ENCODE measurements at regions not wholly inside any gene's neighbourhood (a gene's known extent, or its start where the extent isn't known, plus 50 kb on each side); places are given as distances from the start of the nearest gene placed in this dataset.

- no peak for DNase-seq
Observed at GRCh38 chr20:16220826-16221225, 352.4 kb downstream of the KIF16B start.

- DNase-seq = no peak
Observed at GRCh38 chr20:16219182-16219581, 354.1 kb downstream of the KIF16B start.

- DNase-seq = no peak
Observed at GRCh38 chr20:16216914-16217230, 356.4 kb downstream of the KIF16B start.

GRCh38 chr20:16216227-16216913 is 356.9 kb downstream of the KIF16B start:
- DNase-seq = no peak

- no peak for DNase-seq
Observed at GRCh38 chr20:16215041-16215440, 358.2 kb downstream of the KIF16B start.

- DNase-seq = no peak
Observed at GRCh38 chr20:16212790-16213189, 360.5 kb downstream of the KIF16B start.

GRCh38 chr20:16209951-16210361 is 363.3 kb downstream of the KIF16B start:
- no peak for DNase-seq

GRCh38 chr20:16209357-16209756 is 363.9 kb downstream of the KIF16B start:
- DNase-seq = no peak

GRCh38 chr20:16208443-16208842 is 364.8 kb downstream of the KIF16B start:
- DNase-seq = no peak

- DNase-seq = no peak
Observed at GRCh38 chr20:16206817-16207216, 366.4 kb downstream of the KIF16B start.

GRCh38 chr20:16205507-16205906 is 367.7 kb downstream of the KIF16B start:
- DNase-seq = no peak

GRCh38 chr20:16203096-16203495 is 370.2 kb downstream of the KIF16B start:
- DNase-seq = no peak

GRCh38 chr20:16201191-16201590 is 372.1 kb downstream of the KIF16B start:
- DNase-seq = no peak

GRCh38 chr20:16197696-16198095 is 375.6 kb downstream of the KIF16B start:
- DNase-seq = no peak

GRCh38 chr20:16195671-16196070 is 377.6 kb downstream of the KIF16B start:
- DNase-seq = no peak

GRCh38 chr20:16194617-16195360 is 378.5 kb downstream of the KIF16B start:
- no peak for DNase-seq

- no peak for DNase-seq
Observed at GRCh38 chr20:16191496-16191895, 381.8 kb downstream of the KIF16B start.

- no peak for DNase-seq
Observed at GRCh38 chr20:16189371-16189770, 383.9 kb downstream of the KIF16B start.

- no peak for DNase-seq
Observed at GRCh38 chr20:16187956-16188616, 385.2 kb downstream of the KIF16B start.

- DNase-seq = no peak
Observed at GRCh38 chr20:16179919-16180318, 393.3 kb downstream of the KIF16B start.

- DNase-seq = no peak
Observed at GRCh38 chr20:16179371-16179770, 393.9 kb downstream of the KIF16B start.

- DNase-seq = no peak
Observed at GRCh38 chr20:16178546-16179135, 394.6 kb downstream of the KIF16B start.

GRCh38 chr20:16175322-16175961 is 397.8 kb downstream of the KIF16B start:
- DNase-seq = no peak
